ENCODE measurements at regions not wholly inside any gene's neighbourhood (a gene's known extent, or its start where the extent isn't known, plus 50 kb on each side); places are given as distances from the start of the nearest gene placed in this dataset.

GRCh38 chr16:76768316-76768715 lies 422.7 kb upstream of the MON1B start:
- CTCF ChIA-PET, result no interaction called here
- Histone ChIP-seq H3K36me3 (ENCODE audit: control insufficient read depth, insufficient read depth, low read length) (no peaks in the 10 kb centered on the region), H3K27me3 (ENCODE audit: control insufficient read depth, insufficient read depth, low read length) (no peaks in the 10 kb centered on the region), H3K4me1 (ENCODE audit: control insufficient read depth, insufficient read depth, low read length) (no peaks in the 10 kb centered on the region), H3K4me3 (ENCODE audit: low read depth in 2 of 2, low read length in 2 of 2) (no peak overlapping the region), H3K9me3 (ENCODE audit: control insufficient read depth, insufficient read depth, low read depth, low read length) (no peaks in the 10 kb centered on the region), H3K27ac (ENCODE audit: low read length) (no peak overlapping the region)
- no TSS peak for BruUV-seq (replicated peaks)
- TF ChIP-seq SIN3A (IDR thresholded peaks at IDR 0.05; ENCODE audit: borderline replicate concordance, insufficient read depth, low read depth, low read length) (no peak), TCF7L2 (IDR thresholded peaks at IDR 0.05; ENCODE audit: low read depth, low read length) (no peak), REST (IDR thresholded peaks at IDR 0.05; ENCODE audit: insufficient read depth in 1 of 2, low read depth in 2 of 2, low read length in 1 of 2) (no peak)
- DNase-seq (ENCODE audit: low read depth, low spot score), result no peak
- intact Hi-C loops (cut with micrococcal nuclease; ENCODE audit: unreplicated experiment), result no loop called here
- in situ Hi-C loops (cut with HindIII; ENCODE audit: low pct_unique_long_range_greater_than_20kb, low sequenced_read_pairs), result no loop called here
- POLR2A ChIA-PET, result interaction anchor here (0.6 kb wide), 1 partner anchor 239 kb away, joined by 3 read pairs; no protein-coding TSS in a partner anchor
- no peak for ATAC-seq

DNA sequence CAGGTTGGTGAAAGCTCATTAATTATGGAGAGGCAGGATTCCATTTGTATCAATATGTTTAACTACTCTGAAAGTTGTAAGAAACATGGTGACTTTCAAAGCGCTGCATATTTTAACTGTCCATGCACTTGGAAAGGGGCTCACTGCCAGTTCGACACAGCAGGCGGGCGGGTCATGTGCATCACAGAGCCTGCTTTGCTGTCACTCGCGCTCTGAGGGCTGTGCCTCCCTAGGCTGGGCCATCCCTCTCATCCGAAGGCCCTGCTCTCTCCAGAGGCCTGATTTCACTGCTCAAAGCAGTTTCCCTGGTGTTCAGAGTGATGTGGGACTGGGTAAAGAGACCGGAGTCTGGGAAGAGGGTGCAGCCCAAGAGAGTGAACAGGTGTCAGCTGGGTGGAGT lies 422.0 kb upstream of the MON1B start:
- H3K9me3 ChIP-seq (ENCODE audit: control insufficient read depth, insufficient read depth, low read depth, low read length), result no peaks in the 10 kb centered on the region
- no peaks in the 10 kb centered on the region for H3K36me3 ChIP-seq (ENCODE audit: control insufficient read depth, insufficient read depth, low read length)
- H3K4me3 ChIP-seq (ENCODE audit: low read depth in 2 of 2, low read length in 2 of 2), result no peak overlapping the region
- in situ Hi-C loops (cut with HindIII; ENCODE audit: low pct_unique_long_range_greater_than_20kb, low sequenced_read_pairs), result no loop called here
- no peak for TF ChIP-seq SIN3A (IDR thresholded peaks at IDR 0.05; ENCODE audit: borderline replicate concordance, insufficient read depth, low read depth, low read length)
- TF ChIP-seq TCF7L2 (IDR thresholded peaks at IDR 0.05; ENCODE audit: low read depth, low read length), result no peak
- TF ChIP-seq CTCF (IDR thresholded peaks at IDR 0.05), result no peak
- TF ChIP-seq POLR2AphosphoS5 (IDR thresholded peaks at IDR 0.05; ENCODE audit: low read depth, low read length), result no peak
- TF ChIP-seq REST (IDR thresholded peaks at IDR 0.05; ENCODE audit: insufficient read depth in 1 of 2, low read depth in 2 of 2, low read length in 1 of 2), result no peak
- ChIA-PET POLR2A (interaction anchor here (0.6 kb wide), 1 partner anchor 240 kb away, joined by 3 read pairs; no protein-coding TSS in a partner anchor), CTCF (no interaction called here)
- H3K4me1 ChIP-seq (ENCODE audit: control insufficient read depth, insufficient read depth, low read length), result no peaks in the 10 kb centered on the region
- BruUV-seq (replicated peaks), result no TSS peak
- ATAC-seq, result no peak
- intact Hi-C loops (cut with micrococcal nuclease; ENCODE audit: unreplicated experiment), result no loop called here
- no peak overlapping the region for H3K27ac ChIP-seq (ENCODE audit: low read length)
- no peak for DNase-seq (ENCODE audit: low read depth, low spot score)
- H3K27me3 ChIP-seq (ENCODE audit: control insufficient read depth, insufficient read depth, low read length), result no peaks in the 10 kb centered on the region
